ENCODE measurements at regions not wholly inside any gene's neighbourhood (a gene's known extent, or its start where the extent isn't known, plus 50 kb on each side); places are given as distances from the start of the nearest gene placed in this dataset.

DNA sequence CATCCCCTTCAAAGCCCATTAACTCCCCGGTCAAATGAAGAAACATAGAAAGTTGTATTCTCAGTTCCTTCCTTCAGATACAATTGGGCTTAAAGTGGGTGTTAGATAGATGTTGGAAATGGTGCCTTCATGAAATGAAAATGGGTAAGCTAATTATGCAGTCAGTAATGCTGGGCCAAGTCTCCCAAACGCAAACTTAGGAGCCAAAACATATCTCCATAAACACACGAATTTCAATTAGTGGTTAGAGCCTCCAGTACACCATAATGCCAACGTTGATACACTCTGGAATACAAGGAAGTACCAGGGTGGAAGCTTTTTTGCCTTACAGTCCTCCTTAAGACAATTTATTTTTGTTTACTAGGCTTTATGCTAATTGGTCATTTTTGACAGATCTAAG is 1059.0 kb downstream of the TUSC7 start:
- DNase-seq (no peak), ATAC-seq (ENCODE audit: insufficient read depth, low read depth) (no peak)
- no peak overlapping the region for H3K27ac ChIP-seq (ENCODE audit: low read length)
- H3K36me3 ChIP-seq (ENCODE audit: insufficient read depth, low read length) = no peaks in the 10 kb centered on the region
- H3K9ac ChIP-seq (ENCODE audit: low read depth, low read length) = no peak overlapping the region
- no peak overlapping the region for H3K4me3 ChIP-seq (ENCODE audit: low read depth in 1 of 2, low read length in 2 of 2)
- no peak for TF ChIP-seq EZH2 (IDR thresholded peaks at IDR 0.05; ENCODE audit: borderline replicate concordance, low read depth, low read length, severe bottlenecking)
- TF ChIP-seq, protein P1, sequence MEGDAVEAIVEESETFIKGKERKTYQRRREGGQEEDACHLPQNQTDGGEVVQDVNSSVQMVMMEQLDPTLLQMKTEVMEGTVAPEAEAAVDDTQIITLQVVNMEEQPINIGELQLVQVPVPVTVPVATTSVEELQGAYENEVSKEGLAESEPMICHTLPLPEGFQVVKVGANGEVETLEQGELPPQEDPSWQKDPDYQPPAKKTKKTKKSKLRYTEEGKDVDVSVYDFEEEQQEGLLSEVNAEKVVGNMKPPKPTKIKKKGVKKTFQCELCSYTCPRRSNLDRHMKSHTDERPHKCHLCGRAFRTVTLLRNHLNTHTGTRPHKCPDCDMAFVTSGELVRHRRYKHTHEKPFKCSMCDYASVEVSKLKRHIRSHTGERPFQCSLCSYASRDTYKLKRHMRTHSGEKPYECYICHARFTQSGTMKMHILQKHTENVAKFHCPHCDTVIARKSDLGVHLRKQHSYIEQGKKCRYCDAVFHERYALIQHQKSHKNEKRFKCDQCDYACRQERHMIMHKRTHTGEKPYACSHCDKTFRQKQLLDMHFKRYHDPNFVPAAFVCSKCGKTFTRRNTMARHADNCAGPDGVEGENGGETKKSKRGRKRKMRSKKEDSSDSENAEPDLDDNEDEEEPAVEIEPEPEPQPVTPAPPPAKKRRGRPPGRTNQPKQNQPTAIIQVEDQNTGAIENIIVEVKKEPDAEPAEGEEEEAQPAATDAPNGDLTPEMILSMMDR (IDR thresholded peaks at IDR 0.05; ENCODE audit: borderline replicate concordance, extremely low read depth, low read length, poor library complexity, severe bottlenecking) = no peak
- H3K79me2 ChIP-seq (ENCODE audit: insufficient read depth, low read length) = no peaks in the 10 kb centered on the region
- H4K20me1 ChIP-seq (ENCODE audit: insufficient read depth, low read length) = no peaks in the 10 kb centered on the region
- H3K9me3 ChIP-seq (ENCODE audit: insufficient read depth, low read length, severe bottlenecking) = no peaks in the 10 kb centered on the region
- no peaks in the 10 kb centered on the region for H3K27me3 ChIP-seq (ENCODE audit: insufficient read depth, low read length, poor library complexity)
- no peaks in the 10 kb centered on the region for H3K4me1 ChIP-seq (ENCODE audit: insufficient read depth, low read length)
- no peak overlapping the region for H3K4me2 ChIP-seq (ENCODE audit: insufficient read depth, low read length)
- no peak overlapping the region for H2AFZ ChIP-seq (ENCODE audit: low read depth, low read length)

DNA sequence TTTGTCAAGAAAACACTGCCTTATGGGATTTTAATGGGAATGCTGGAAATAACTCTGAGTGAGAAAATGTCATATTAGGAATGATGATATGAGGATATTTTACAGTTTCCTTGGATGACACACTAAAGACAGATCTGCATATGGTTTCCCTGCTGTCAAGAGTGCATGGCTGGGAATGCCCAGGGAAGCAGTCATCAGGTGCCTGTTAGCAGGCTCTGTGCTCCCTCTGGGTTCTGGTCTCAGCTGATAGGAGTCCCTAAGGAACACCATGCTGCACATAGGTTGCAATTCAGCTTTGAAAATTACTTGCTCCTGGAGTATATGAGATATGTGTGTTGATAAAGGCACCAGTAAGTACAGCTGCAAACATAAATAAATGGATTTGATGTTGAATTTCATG is 1064.6 kb downstream of the TUSC7 start:
- H4K20me1 ChIP-seq (ENCODE audit: insufficient read depth, low read length) = no peaks in the 10 kb centered on the region
- no peak overlapping the region for H3K9ac ChIP-seq (ENCODE audit: low read depth, low read length)
- H3K4me3 ChIP-seq (ENCODE audit: low read depth in 1 of 2, low read length in 2 of 2) = no peak overlapping the region
- H3K36me3 ChIP-seq (ENCODE audit: insufficient read depth, low read length) = no peaks in the 10 kb centered on the region
- no peaks in the 10 kb centered on the region for H3K4me1 ChIP-seq (ENCODE audit: insufficient read depth, low read length)
- DNase-seq (no peak), ATAC-seq (ENCODE audit: insufficient read depth, low read depth) (no peak)
- no peak overlapping the region for H2AFZ ChIP-seq (ENCODE audit: low read depth, low read length)
- H3K27ac ChIP-seq (ENCODE audit: low read length) = no peak overlapping the region
- H3K9me3 ChIP-seq (ENCODE audit: insufficient read depth, low read length, severe bottlenecking) = no peaks in the 10 kb centered on the region
- H3K27me3 ChIP-seq (ENCODE audit: insufficient read depth, low read length, poor library complexity) = no peaks in the 10 kb centered on the region
- H3K4me2 ChIP-seq (ENCODE audit: insufficient read depth, low read length) = no peak overlapping the region
- no peaks in the 10 kb centered on the region for H3K79me2 ChIP-seq (ENCODE audit: insufficient read depth, low read length)
- TF ChIP-seq, protein P1 (IDR thresholded peaks at IDR 0.05; ENCODE audit: borderline replicate concordance, extremely low read depth, low read length, poor library complexity, severe bottlenecking) = no peak
- TF ChIP-seq EZH2 (IDR thresholded peaks at IDR 0.05; ENCODE audit: borderline replicate concordance, low read depth, low read length, severe bottlenecking) = no peak

DNA sequence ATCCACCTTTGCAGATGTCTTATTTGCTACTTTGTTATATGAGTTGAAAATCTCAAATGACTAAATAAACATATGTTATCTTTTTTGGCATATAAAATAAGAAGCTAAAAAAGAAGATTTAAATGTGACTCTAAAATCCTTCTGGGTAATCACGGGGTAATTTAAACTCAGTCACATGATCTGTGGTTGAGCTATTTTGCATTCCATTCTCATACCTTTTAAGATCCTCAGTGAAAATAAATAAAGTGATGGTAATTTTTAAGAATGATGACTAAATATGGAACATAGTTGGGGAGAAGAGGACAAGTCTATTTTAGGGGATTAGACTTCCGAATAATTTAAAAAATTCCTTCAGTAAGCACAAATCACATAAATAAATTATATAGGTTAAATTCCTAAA is 1076.8 kb downstream of the TUSC7 start:
- Histone ChIP-seq H3K9ac (ENCODE audit: low read depth, low read length) (no peak overlapping the region), H3K27ac (ENCODE audit: low read length) (no peak overlapping the region), H2AFZ (ENCODE audit: low read depth, low read length) (no peak overlapping the region), H3K4me3 (ENCODE audit: low read depth in 1 of 2, low read length in 2 of 2) (no peak overlapping the region), H4K20me1 (ENCODE audit: insufficient read depth, low read length) (no peaks in the 10 kb centered on the region), H3K9me3 (ENCODE audit: insufficient read depth, low read length, severe bottlenecking) (no peaks in the 10 kb centered on the region), H3K4me1 (ENCODE audit: insufficient read depth, low read length) (no peaks in the 10 kb centered on the region), H3K79me2 (ENCODE audit: insufficient read depth, low read length) (no peaks in the 10 kb centered on the region), H3K4me2 (ENCODE audit: insufficient read depth, low read length) (no peak overlapping the region), H3K36me3 (ENCODE audit: insufficient read depth, low read length) (no peaks in the 10 kb centered on the region), H3K27me3 (ENCODE audit: insufficient read depth, low read length, poor library complexity) (no peaks in the 10 kb centered on the region)
- DNase-seq (no peak), ATAC-seq (ENCODE audit: insufficient read depth, low read depth) (no peak)
- TF ChIP-seq EZH2 (IDR thresholded peaks at IDR 0.05; ENCODE audit: borderline replicate concordance, low read depth, low read length, severe bottlenecking) = no peak
- TF ChIP-seq, protein P1 (IDR thresholded peaks at IDR 0.05; ENCODE audit: borderline replicate concordance, extremely low read depth, low read length, poor library complexity, severe bottlenecking) = no peak

DNA sequence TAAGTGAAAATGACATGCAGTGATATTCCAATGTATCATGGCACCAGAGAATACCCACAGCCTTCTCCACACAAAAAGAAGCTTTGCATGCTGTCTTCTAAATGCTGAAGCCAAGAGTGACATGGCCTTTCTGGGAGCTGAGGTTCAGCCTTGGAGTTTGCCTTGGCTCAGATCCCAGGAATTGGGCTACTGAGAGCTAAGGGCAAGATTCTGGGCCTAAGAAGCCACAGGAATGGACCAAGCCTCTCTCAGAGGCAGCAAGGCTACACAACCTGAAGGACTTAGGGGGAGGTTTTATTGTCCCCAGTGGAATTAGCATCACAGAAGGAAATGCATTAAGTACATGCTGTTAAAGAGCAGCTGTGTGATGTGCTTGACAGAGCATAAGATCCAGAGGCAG is 1078.5 kb downstream of the TUSC7 start:
- Histone ChIP-seq H3K4me2 (ENCODE audit: insufficient read depth, low read length) (no peak overlapping the region), H2AFZ (ENCODE audit: low read depth, low read length) (no peak overlapping the region)

More for the DNA sequence above, 1078.5 kb downstream of the TUSC7 start:
- no peak for ATAC-seq (ENCODE audit: insufficient read depth, low read depth)
- Histone ChIP-seq H4K20me1 (ENCODE audit: insufficient read depth, low read length) (no peaks in the 10 kb centered on the region), H3K9me3 (ENCODE audit: insufficient read depth, low read length, severe bottlenecking) (no peaks in the 10 kb centered on the region), H3K27ac (ENCODE audit: low read length) (no peak overlapping the region), H3K9ac (ENCODE audit: low read depth, low read length) (no peak overlapping the region), H3K4me3 (ENCODE audit: low read depth in 1 of 2, low read length in 2 of 2) (no peak overlapping the region), H3K27me3 (ENCODE audit: insufficient read depth, low read length, poor library complexity) (no peaks in the 10 kb centered on the region), H3K79me2 (ENCODE audit: insufficient read depth, low read length) (no peaks in the 10 kb centered on the region), H3K36me3 (ENCODE audit: insufficient read depth, low read length) (no peaks in the 10 kb centered on the region), H3K4me1 (ENCODE audit: insufficient read depth, low read length) (no peaks in the 10 kb centered on the region)
- no peak for DNase-seq
- TF ChIP-seq EZH2 (IDR thresholded peaks at IDR 0.05; ENCODE audit: borderline replicate concordance, low read depth, low read length, severe bottlenecking) = no peak
- TF ChIP-seq, protein P1 (IDR thresholded peaks at IDR 0.05; ENCODE audit: borderline replicate concordance, extremely low read depth, low read length, poor library complexity, severe bottlenecking) = no peak
